GM12892 (cell line): ENCODE measurements at regions not wholly inside any gene's neighbourhood (a gene's known extent, or its start where the extent isn't known, plus 50 kb on each side); places are given as distances from the start of the nearest gene placed in this dataset.
"Not testable (repeated sequence)": the region's sequence is repeated elsewhere in the genome, so short reads cannot be mapped to it uniquely, and the experiment has no call there.

Source experiments
- DNase-seq: peaks from one replicate; pipeline ENCODE4 v3.0.0; 2011; ENCODE audit not compliant: insufficient read length
- FAIRE-seq: peaks from 2 replicates; lab custom pipeline; 2011; peaks lifted over from hg19 to GRCh38; lab: Jason Lieb, UNC
- POLR2A ChIP-seq: IDR thresholded peaks from 2 replicates; pipeline ENCODE4 v1.6.1; 2011; ENCODE audit warnings: low read depth, low read length, control low read depth
- POLR2AphosphoS5 ChIP-seq: IDR thresholded peaks from 2 replicates; pipeline ENCODE4 v1.6.1; 2011; ENCODE audit warnings: low read depth, low read length, control low read depth
- TAF1 ChIP-seq: IDR thresholded peaks from 2 replicates; pipeline ENCODE4 v1.6.1; 2011; ENCODE audit warnings: low read depth, mild to moderate bottlenecking, control low read depth, low read length, borderline replicate concordance

GRCh38 chr17:72191921-72192799 is 71.3 kb downstream of the SOX9 start:
- no peak for TF ChIP-seq TAF1
- TF ChIP-seq POLR2AphosphoS5, result no peak
- no peak for TF ChIP-seq POLR2A
- DNase-seq, result no peak

GRCh38 chr17:72192800-72193192 is 72.0 kb downstream of the SOX9 start:
- DNase-seq (no peak), FAIRE-seq (no peak)
- TF ChIP-seq TAF1 (no peak), POLR2A (no peak), POLR2AphosphoS5 (no peak)

More at GRCh38 chr17:72191921-72192799, 71.3 kb downstream of the SOX9 start:
- FAIRE-seq, result no peak

- DNase-seq (no peak), FAIRE-seq (no peak)
- TF ChIP-seq POLR2A, result no peak
- TF ChIP-seq POLR2AphosphoS5, result no peak
- TF ChIP-seq TAF1, result no peak
These were observed 72.7 kb downstream of the SOX9 start for GRCh38 chr17:72193391-72194106.

- DNase-seq, FAIRE-seq: not testable (repeated sequence)
These were observed 73.3 kb downstream of the SOX9 start for GRCh38 chr17:72194107-72194440.

GRCh38 chr17:72199256-72199655 is 78.4 kb downstream of the SOX9 start:
- TF ChIP-seq POLR2AphosphoS5 (no peak), POLR2A (no peak), TAF1 (no peak)
- no peak for FAIRE-seq
- no peak for DNase-seq

DNA sequence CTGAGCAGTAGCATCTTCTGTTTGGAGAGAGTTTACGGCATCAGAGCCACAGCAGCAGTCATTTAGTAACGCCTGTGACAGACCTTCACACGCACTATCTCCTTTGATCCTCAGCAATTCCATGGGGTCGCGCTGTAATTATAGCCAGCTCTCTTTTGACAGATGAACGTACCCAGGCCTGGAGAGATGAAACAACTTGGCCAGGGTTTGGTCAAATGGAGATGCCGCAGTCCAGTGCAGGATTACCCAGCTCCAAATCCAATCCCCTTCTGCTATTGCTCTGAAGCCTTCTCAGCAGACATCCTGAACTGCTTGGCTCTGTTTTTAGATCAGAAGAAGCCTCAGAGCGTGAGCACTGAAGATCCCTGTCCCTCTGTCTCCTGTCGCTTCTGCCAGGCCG is 83.9 kb downstream of the SOX9 start:
- FAIRE-seq (no peak), DNase-seq (no peak)
- TF ChIP-seq POLR2A (no peak), TAF1 (no peak), POLR2AphosphoS5 (no peak)

DNA sequence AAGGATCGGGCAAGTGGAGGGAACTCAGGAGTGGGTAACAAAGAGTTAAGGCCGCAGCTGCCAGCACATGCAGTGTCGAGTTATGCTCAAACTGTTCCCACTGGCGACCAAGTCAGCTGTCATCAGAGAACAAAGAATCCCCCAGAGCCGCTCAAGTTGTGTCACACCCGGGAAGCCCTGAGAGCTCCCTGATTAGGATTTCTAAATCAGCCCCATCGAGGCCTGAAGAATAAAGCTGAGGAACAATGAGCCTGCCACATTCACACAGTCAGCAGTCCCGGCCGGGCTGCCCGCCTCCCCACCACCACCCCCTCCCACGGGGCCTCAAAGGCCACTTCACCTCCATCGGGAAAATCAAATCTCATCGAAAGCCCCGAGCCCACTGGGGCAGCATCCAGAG is 84.5 kb downstream of the SOX9 start:
- TF ChIP-seq POLR2A (no peak), POLR2AphosphoS5 (no peak), TAF1 (no peak)
- no peak for DNase-seq
- FAIRE-seq, result no peak

DNA sequence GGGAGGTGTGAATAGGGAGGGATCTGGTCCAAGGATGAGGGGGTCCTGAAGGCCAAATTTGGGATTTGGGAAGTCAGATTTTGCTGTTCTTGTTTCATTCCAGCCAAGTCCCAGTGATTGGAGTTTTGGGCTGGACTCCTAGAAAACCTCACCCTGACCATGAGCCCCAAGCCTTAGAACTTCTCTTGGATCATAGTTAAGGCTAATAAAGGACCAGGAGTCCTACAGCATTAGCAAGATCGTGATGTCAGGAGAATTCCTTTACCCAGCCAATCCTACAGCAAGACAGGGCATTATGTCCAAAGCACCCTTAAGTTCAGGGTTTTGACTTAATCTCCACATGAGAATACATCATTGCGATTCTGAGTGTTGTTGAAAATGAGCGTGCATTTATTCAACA is 85.0 kb downstream of the SOX9 start:
- no peak for FAIRE-seq
- no peak for DNase-seq
- no peak for TF ChIP-seq TAF1
- TF ChIP-seq POLR2AphosphoS5, result no peak

DNA sequence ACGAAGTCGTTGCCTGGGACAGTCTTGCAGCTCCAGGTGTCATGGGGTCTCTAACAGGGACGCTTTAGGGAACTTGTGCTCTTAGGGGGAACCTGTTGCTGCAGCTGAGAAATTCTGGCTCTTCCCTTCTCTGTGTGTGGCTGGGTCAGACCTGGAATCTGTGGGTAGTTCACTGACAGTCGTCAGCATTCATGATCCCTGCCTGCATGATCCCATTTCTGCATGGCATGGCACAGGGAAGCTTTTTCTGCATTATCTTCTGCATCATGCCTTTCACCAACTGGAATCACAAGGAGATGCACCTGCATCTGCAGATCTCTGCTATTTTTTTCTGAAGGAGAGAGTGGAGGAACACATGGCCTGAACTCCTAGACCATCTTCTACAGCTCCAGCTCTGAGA is 85.6 kb downstream of the SOX9 start:
- no peak for DNase-seq
- FAIRE-seq, result no peak
- no peak for TF ChIP-seq POLR2A
- TF ChIP-seq TAF1, result no peak
- no peak for TF ChIP-seq POLR2AphosphoS5

DNA sequence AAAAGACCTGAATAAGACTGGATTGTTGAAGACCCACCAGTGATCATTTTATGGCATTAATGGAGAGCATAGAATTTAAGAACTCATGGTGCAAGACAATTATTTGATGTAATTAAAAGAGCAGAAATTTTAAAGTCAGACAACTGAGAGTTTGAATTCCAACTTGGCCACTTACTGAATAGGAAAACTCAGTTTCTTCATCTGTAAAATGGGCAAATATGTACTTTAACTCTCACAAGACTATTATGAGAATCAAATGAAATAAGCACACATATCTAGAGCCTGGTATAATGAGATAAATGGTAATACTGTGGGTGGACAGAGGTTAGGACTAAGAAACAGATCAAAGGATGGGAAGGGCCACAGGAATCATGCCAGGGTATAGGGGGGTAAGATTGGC is 88.0 kb downstream of the SOX9 start:
- DNase-seq (no peak), FAIRE-seq (no peak)
- TF ChIP-seq TAF1 (no peak), POLR2AphosphoS5 (no peak), POLR2A (no peak)

DNA sequence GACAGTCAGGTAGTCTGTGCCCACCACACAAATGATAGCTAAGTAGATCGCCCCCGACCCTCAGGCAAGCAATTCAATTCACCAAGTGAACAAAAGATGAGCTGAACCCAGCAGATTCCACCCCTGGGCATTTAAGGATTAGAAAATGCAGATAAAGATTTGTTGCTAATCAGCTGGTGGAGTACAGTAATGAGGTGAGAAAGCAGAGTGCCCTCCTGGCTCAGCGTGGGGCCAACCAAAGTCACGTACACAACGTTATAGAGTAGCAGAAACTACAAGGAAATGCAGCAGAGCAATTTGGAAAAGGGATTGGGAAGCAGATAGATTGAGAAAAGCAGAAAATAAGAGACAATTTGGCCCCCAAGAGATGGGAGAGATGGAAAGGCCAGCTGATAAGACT is 91.2 kb downstream of the SOX9 start:
- TF ChIP-seq POLR2A, result no peak
- no peak for TF ChIP-seq POLR2AphosphoS5
- TF ChIP-seq TAF1, result no peak

DNA sequence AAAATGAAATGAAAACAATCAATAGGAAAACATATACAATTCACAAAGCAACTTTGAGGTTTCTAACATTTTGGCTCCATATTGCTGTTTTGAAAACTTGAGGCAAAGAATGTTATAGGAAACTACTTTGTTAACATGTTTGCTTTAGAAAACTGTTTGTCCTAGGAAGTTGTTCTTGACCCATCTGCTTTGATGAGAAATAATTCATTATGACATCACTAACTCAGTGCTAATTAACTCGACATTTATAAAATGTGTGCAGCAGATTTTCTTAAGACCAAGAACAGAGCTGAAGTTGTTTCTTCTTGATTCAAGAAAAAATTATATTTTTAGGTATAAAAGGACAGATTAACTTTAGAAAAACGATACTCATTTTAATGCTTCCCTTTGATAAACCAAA is 94.7 kb downstream of the SOX9 start:
- FAIRE-seq (no peak), DNase-seq (no peak)
- TF ChIP-seq POLR2A (no peak), POLR2AphosphoS5 (no peak)

More for the DNA sequence above, 91.2 kb downstream of the SOX9 start:
- DNase-seq (no peak), FAIRE-seq (no peak)

- TF ChIP-seq POLR2A, result no peak
- no peak for TF ChIP-seq TAF1
- TF ChIP-seq POLR2AphosphoS5, result no peak
- DNase-seq (no peak), FAIRE-seq (no peak)
These were observed 95.1 kb downstream of the SOX9 start for GRCh38 chr17:72215928-72216327.
